SK-N-SH (cell line): ENCODE measurements at regions not wholly inside any gene's neighbourhood (a gene's known extent, or its start where the extent isn't known, plus 50 kb on each side); places are given as distances from the start of the nearest gene placed in this dataset.

ENCODE experiments used
- CTCF ChIA-PET: fragments of 300-600, 350-600 bp; formaldehyde crosslinking; extraction: SDS; loops from one replicate; lab custom pipeline; 2021; lab: Yijun Ruan, JAX
- POLR2A ChIA-PET: fragments of 350-600 bp; sonication (Branson Sonifier 250); formaldehyde crosslinking; extraction: SDS; loops from one replicate; lab custom pipeline; 2020; ENCODE audit warnings: antibody characterized with exemption, inconsistent platforms; lab: Yijun Ruan, JAX
- DNase-seq: peaks from one replicate; pipeline ENCODE4 v3.0.0; 2012
- H2AFZ ChIP-seq: fragments of 200-600 bp; sonication (generic); 2 replicates; pipeline ENCODE4 v1.8.1; 2016; ENCODE audit warnings: antibody characterized with exemption, mild to moderate bottlenecking, low read depth
- H3F3A ChIP-seq: fragments of 200-600 bp; sonication (generic); replicated peaks from 2 replicates; pipeline ENCODE3; 2016; ENCODE audit warnings: antibody characterized with exemption, mild to moderate bottlenecking; ENCODE audit not compliant: insufficient read depth
- H3K27ac ChIP-seq, 2 experiments: fragments of 200-500 bp in 1 of 2; fragments of 200-600 bp in 1 of 2; sonication (Bioruptor generic) in 1 of 2; sonication (generic), shearing (Covaris generic) in 1 of 2; 2 replicates each; pipeline versions ENCODE4 v1.5.1 to v1.6.1; 2014 to 2016; ENCODE audit warnings: low read depth in 2 of 2, inconsistent platforms in 1 of 2, low read length in 1 of 2, mild to moderate bottlenecking in 1 of 2, mixed read lengths in 1 of 2
- H3K27me3 ChIP-seq: fragments of 200-600 bp; sonication (generic), shearing (Covaris generic); 2 replicates; pipeline ENCODE4 v1.6.1; 2016; ENCODE audit warnings: mixed run types; ENCODE audit not compliant: insufficient read depth
- H3K36me3 ChIP-seq, 2 experiments: fragments of 200-500 bp in 1 of 2; fragments of 200-600 bp in 1 of 2; sonication (Bioruptor generic) in 1 of 2; sonication (generic) in 1 of 2; replicated peaks in 1 of 2; 2 replicates each; pipeline versions ENCODE3 to v1.5.1; 2014 to 2016; ENCODE audit warnings: low read length in 1 of 2, mild to moderate bottlenecking in 1 of 2; ENCODE audit not compliant: insufficient read depth in 2 of 2, control insufficient read depth in 1 of 2
- H3K4me1 ChIP-seq, 2 experiments: fragments of 200-500 bp in 1 of 2; fragments of 200-600 bp in 1 of 2; sonication (Bioruptor generic) in 1 of 2; sonication (generic), shearing (Covaris generic) in 1 of 2; 2 replicates each; pipeline versions ENCODE4 v1.5.1 to v1.6.1; 2014 to 2016; ENCODE audit warnings: low read depth in 1 of 2, low read length in 1 of 2, mixed run types in 1 of 2; ENCODE audit not compliant: insufficient read depth in 2 of 2, control insufficient read depth in 1 of 2
- H3K4me2 ChIP-seq: fragments of 200-600 bp; sonication (generic), shearing (Covaris generic); 2 replicates; pipeline ENCODE4 v1.6.1; 2017; ENCODE audit warnings: mixed run types
- H3K4me3 ChIP-seq, 2 experiments: fragments of 200-500 bp in 1 of 2; fragments of 200-600 bp in 1 of 2; sonication (Bioruptor generic) in 1 of 2; sonication (generic), shearing (Covaris generic) in 1 of 2; 2 replicates each; pipeline versions ENCODE4 v1.5.1 to v1.8.1; 2014 to 2016; ENCODE audit warnings: low read depth in 2 of 2, inconsistent platforms in 1 of 2, low read length in 1 of 2, mild to moderate bottlenecking in 1 of 2, mixed read lengths in 1 of 2, moderate library complexity in 1 of 2
- H3K79me2 ChIP-seq: fragments of 200-600 bp; sonication (generic); 2 replicates; pipeline ENCODE4 v1.8.1; 2017; ENCODE audit warnings: mild to moderate bottlenecking; ENCODE audit not compliant: insufficient read depth
- H3K9ac ChIP-seq: fragments of 200-600 bp; sonication (generic); 2 replicates; pipeline ENCODE4 v1.6.1; 2017; ENCODE audit warnings: mixed run types
- H3K9me2 ChIP-seq: fragments of 200-600 bp; sonication (generic); 2 replicates; pipeline ENCODE4 v1.6.1; 2017; ENCODE audit warnings: mixed run types
- H3K9me3 ChIP-seq: fragments of 200-600 bp; sonication (generic); 2 replicates; pipeline ENCODE4 v1.6.1; 2017; ENCODE audit warnings: mixed run types, mild to moderate bottlenecking, moderate library complexity
- H4K20me1 ChIP-seq: fragments of 200-600 bp; sonication (generic); 2 replicates; pipeline ENCODE4 v1.6.1; 2017; ENCODE audit warnings: mild to moderate bottlenecking, mixed run types; ENCODE audit not compliant: insufficient read depth
- ELF1 ChIP-seq: IDR thresholded peaks from 2 replicates; pipeline ENCODE4 v1.4.0; 2012
- EP300 ChIP-seq, 2 experiments: IDR thresholded peaks; 2 replicates each; pipeline versions ENCODE4 v1.4.0 to v1.6.1; 2012; ENCODE audit warnings: borderline replicate concordance in 1 of 2, low read depth in 1 of 2, low read length in 1 of 2
- FOXJ3 ChIP-seq: sonication (generic); formaldehyde crosslinking; IDR thresholded peaks from 2 replicates; pipeline ENCODE4 v1.5.1; 2020; ENCODE audit warnings: mild to moderate bottlenecking, missing genetic modification reagents
- GATA2 ChIP-seq: sonication (generic); formaldehyde crosslinking; IDR thresholded peaks from 2 replicates; pipeline ENCODE4 v1.5.0; 2020; ENCODE audit warnings: mild to moderate bottlenecking, missing genetic modification reagents
- IRF3 ChIP-seq: fragments of 150-350 bp; IDR thresholded peaks from 2 replicates; pipeline ENCODE4 v1.6.1; 2016; ENCODE audit warnings: mild to moderate bottlenecking, low read depth, low read length
- MXI1 ChIP-seq: IDR thresholded peaks from 2 replicates; pipeline ENCODE4 v1.6.1; 2012; ENCODE audit warnings: mild to moderate bottlenecking, low read depth, low read length, improper control_type of control experiment
- RCOR1 ChIP-seq: fragments of 150-350 bp; IDR thresholded peaks from 2 replicates; pipeline ENCODE4 v1.6.1; 2017; ENCODE audit warnings: antibody characterized with exemption, low read length
- RXRA ChIP-seq: IDR thresholded peaks from 2 replicates; pipeline ENCODE4 v1.4.0; 2012; ENCODE audit warnings: low read depth, mild to moderate bottlenecking, borderline replicate concordance
- SIN3A ChIP-seq: IDR thresholded peaks from 2 replicates; pipeline ENCODE4 v1.6.1; 2012; ENCODE audit warnings: low read depth, mild to moderate bottlenecking, low read length, moderate library complexity, borderline replicate concordance
- TEAD4 ChIP-seq: IDR thresholded peaks from 2 replicates; pipeline ENCODE4 v1.4.0; 2012; ENCODE audit warnings: mild to moderate bottlenecking, borderline replicate concordance; ENCODE audit not compliant: insufficient read depth
- whole genome bisulfite sequencing: methylation state at CpG from one replicate; pipeline ENCODE4 v1.1.6; 2017; ENCODE audit warnings: low lambda C conversion rate; 5-methylcytosine and 5-hydroxymethylcytosine counted together
- TF ChIP-seq, protein P1 (sequence below): IDR thresholded peaks from 2 replicates; pipeline ENCODE4 v1.4.0; 2012; ENCODE audit warnings: low read depth, borderline replicate concordance
- TF ChIP-seq, protein P2 (sequence below): IDR thresholded peaks from 2 replicates; pipeline ENCODE4 v1.4.0; 2012; ENCODE audit warnings: low read depth, borderline replicate concordance
- TF ChIP-seq, protein P3 (sequence below): fragments of 150-350 bp; IDR thresholded peaks from 2 replicates; pipeline ENCODE4 v1.6.1; 2017; ENCODE audit warnings: antibody characterized with exemption, low read length, low read depth, borderline replicate concordance

DNA sequence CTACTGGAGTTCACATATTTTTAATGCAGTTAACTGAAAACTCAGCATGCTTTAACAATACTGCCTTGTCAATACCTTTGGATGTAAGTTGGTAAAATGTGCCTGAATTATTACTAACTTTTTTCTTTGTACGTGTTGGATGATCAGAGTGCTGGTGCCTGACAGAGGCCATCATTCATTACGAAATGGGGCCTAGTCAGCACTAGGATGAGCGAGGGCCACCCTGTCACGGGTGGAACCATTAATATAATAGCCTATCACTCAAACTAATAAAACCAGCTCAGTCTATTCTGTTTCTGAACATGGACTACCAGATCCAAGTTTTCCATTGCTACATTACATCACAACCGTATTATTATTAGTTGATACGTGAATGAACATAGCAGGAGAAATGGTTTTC is 501.7 kb upstream of the TENM3 start:
- no peaks in the 10 kb centered on the region for H3K4me1 ChIP-seq
- no peak for TF ChIP-seq SIN3A
- TF ChIP-seq, all 33 proteins: peak for 0
- CTCF ChIA-PET: no interaction called here
- Histone ChIP-seq H2AFZ (no peak overlapping the region), H3K27ac (no peak overlapping the region), H3K9me3 (no peaks in the 10 kb centered on the region), H3K27me3 (no peaks in the 10 kb centered on the region), H3K4me3 (no peak overlapping the region), H3K9ac (no peak overlapping the region), H3K9me2 (no peaks in the 10 kb centered on the region), H3K36me3 (no peaks in the 10 kb centered on the region), H3K4me2 (no peak overlapping the region), H4K20me1 (no peaks in the 10 kb centered on the region), H3F3A (no peaks in the 10 kb centered on the region), H3K79me2 (no peaks in the 10 kb centered on the region)
- 72% methylated on average over 6 of the region's 6 CpGs for WGBS
- POLR2A ChIA-PET: interaction anchor here (0.7 kb wide), 1 partner anchor 1178 kb away, joined by 3 read pairs; no protein-coding TSS in a partner anchor
- DNase-seq: no peak

GRCh38 chr4:181745933-181746625 is 497.1 kb upstream of the TENM3 start:
- Histone ChIP-seq H4K20me1 (no peaks in the 10 kb centered on the region), H3K9me3 (no peaks in the 10 kb centered on the region), H3K9me2 (peaks cover 3% of the 10 kb centered on the region; the same call in 1 of the 2 replicates), H3K9ac (no peak overlapping the region), H3K4me1 (no peaks in the 10 kb centered on the region), H3F3A (no peaks in the 10 kb centered on the region), H3K36me3 (no peaks in the 10 kb centered on the region), H3K27me3 (no peaks in the 10 kb centered on the region), H3K27ac (no peak overlapping the region), H2AFZ (no peak overlapping the region), H3K4me3 (no peak overlapping the region), H3K79me2 (no peaks in the 10 kb centered on the region), H3K4me2 (no peak overlapping the region)
- ChIA-PET POLR2A (no interaction called here), CTCF (interaction anchor here (0.6 kb wide), 1 partner anchor 20 kb away, joined by 3 read pairs; no protein-coding TSS in a partner anchor)
- DNase-seq: no peak
- WGBS: 65% methylated on average over 1 of the region's 1 CpG
- TF ChIP-seq GATA2 (CRISPR knock-in tag) (no peak), RCOR1 (no peak), ELF1 (no peak), MXI1 (no peak), IRF3 (no peak), RXRA (no peak), TEAD4 (no peak), FOXJ3 (CRISPR knock-in tag) (no peak), EP300 (IDR thresholded peaks at IDR 0.05; ENCODE audit: borderline replicate concordance in 1 of 2, low read depth in 1 of 2, low read length in 1 of 2) (no peak)
- TF ChIP-seq, protein P1, sequence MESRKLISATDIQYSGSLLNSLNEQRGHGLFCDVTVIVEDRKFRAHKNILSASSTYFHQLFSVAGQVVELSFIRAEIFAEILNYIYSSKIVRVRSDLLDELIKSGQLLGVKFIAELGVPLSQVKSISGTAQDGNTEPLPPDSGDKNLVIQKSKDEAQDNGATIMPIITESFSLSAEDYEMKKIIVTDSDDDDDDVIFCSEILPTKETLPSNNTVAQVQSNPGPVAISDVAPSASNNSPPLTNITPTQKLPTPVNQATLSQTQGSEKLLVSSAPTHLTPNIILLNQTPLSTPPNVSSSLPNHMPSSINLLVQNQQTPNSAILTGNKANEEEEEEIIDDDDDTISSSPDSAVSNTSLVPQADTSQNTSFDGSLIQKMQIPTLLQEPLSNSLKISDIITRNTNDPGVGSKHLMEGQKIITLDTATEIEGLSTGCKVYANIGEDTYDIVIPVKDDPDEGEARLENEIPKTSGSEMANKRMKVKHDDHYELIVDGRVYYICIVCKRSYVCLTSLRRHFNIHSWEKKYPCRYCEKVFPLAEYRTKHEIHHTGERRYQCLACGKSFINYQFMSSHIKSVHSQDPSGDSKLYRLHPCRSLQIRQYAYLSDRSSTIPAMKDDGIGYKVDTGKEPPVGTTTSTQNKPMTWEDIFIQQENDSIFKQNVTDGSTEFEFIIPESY: no peak
- TF ChIP-seq, protein P2, sequence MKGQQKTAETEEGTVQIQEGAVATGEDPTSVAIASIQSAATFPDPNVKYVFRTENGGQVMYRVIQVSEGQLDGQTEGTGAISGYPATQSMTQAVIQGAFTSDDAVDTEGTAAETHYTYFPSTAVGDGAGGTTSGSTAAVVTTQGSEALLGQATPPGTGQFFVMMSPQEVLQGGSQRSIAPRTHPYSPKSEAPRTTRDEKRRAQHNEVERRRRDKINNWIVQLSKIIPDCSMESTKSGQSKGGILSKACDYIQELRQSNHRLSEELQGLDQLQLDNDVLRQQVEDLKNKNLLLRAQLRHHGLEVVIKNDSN: no peak
- TF ChIP-seq, protein P3, sequence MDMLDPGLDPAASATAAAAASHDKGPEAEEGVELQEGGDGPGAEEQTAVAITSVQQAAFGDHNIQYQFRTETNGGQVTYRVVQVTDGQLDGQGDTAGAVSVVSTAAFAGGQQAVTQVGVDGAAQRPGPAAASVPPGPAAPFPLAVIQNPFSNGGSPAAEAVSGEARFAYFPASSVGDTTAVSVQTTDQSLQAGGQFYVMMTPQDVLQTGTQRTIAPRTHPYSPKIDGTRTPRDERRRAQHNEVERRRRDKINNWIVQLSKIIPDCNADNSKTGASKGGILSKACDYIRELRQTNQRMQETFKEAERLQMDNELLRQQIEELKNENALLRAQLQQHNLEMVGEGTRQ: no peak
